HG03520 (cell line): ENCODE measurements at regions not wholly inside any gene's neighbourhood (a gene's known extent, or its start where the extent isn't known, plus 50 kb on each side); places are given as distances from the start of the nearest gene placed in this dataset.
"Not testable (repeated sequence)": the region's sequence is repeated elsewhere in the genome, so short reads cannot be mapped to it uniquely, and the experiment has no call there.

ENCODE experiments used
- ATAC-seq: cut with Tn5 transposase; IDR thresholded peaks from one replicate; pipeline ENCODE4 v1.9.1; 2021; ENCODE audit warnings: mild to moderate bottlenecking, moderate library complexity; ENCODE audit not compliant: unreplicated experiment

DNA sequence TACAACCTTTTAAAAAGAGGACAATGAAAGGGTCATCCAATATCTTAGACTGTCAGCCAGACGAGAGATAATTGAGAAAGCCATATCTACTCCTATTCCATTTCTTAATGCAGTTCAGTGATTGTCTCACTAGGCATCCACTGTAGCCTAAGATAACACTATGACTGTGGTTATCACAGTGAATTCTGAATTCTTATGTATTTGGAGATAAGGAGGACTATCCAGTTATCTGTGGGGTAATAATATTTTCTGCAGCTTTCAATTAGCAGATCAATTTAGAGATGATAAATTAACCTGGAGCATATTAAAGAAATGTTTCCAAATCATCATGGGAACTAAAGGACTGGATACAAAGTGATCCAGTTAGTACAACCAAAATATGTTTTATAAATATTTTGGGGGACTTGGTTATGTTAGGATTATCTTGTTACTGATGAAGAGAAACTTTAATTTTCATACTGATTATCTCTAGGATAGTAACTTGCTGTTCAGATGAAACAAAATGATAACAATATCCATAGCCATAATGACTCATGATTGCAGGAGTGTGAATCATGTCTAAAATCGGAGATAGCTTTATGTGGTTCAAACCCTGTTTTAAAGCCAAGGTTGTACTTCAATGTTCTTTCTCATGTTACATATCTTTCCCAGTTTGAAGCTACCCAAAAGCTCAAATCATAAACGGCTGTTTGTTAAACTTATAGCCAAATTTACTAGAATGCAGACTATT is 1152.0 kb downstream of the HACE1 start:
- no peak for ATAC-seq

DNA sequence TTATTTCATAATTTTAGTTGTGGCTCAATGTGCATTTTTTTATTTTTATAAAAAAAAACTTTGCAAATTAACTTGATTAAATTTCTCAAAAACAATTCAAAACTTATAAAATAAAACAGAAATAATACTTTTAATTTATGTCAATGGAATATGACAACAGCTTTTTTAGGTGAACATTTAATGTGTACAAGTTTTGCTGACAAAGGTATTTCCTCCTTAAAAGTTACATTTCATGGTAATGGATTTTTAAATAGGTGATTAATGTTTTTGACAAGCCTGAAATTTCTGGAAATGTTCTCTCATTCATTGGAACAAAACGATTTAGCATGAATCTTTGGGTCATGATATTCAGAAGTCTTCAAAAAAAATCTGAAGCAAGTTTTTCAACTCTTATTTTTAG is 1160.0 kb downstream of the HACE1 start:
- no peak for ATAC-seq

DNA sequence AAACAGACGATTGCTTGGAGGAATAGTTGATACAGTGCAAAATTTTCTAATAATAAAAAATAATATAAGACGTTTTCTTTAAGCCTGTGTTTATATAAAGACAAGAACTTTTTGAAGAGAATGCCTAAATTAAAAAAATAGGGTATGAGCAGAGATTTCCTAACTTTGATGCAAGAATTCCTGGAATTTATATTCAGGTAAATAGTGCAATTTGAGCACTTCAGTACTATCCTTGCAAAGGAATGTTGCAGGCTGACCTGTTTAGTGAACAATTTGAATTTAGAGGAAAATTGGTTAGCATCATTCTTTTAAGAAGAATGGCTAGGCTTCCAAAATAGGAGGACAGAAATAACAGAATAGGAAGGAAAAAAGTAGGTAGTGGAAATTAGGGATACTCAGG is 1172.3 kb downstream of the HACE1 start:
- no peak for ATAC-seq

DNA sequence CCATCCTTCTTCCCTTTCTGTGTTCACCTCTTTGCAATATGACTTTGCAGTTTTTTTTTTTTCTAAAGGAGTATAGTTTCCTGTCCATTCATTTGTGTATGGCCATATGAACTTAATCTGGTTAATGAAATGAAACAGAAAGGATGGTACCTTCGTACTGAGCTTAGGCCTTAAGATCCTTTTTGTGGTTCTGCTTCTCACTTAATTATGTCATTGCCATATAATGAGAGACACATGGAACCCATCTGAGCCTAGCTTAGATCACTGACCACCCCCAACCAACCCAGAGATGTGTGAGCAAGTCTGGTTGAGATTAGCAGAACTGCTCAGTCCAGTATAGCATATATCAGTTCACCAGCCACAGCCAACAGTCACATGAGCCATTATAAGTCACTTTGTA is 1179.6 kb downstream of the HACE1 start:
- no peak for ATAC-seq

DNA sequence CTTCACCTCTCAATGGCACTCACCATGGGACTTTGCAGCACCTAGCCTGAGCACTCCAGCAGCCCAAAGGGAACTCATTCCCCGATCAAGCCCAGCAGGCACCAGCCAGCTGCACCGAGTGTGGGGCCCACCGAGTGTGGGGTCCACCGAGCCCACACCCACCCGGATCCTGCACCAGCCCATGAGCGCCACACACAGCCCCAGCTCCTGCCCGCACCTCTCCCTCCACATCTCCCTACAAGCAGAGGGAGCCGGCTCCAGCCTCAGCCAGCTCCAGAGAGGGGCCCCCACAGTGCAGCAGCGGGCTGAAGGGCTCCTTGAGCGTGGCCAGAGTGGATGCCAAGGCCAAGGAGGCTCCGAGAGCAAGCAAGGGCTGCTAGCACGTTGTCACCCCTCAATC is 1182.4 kb downstream of the HACE1 start:
- no peak for ATAC-seq

DNA sequence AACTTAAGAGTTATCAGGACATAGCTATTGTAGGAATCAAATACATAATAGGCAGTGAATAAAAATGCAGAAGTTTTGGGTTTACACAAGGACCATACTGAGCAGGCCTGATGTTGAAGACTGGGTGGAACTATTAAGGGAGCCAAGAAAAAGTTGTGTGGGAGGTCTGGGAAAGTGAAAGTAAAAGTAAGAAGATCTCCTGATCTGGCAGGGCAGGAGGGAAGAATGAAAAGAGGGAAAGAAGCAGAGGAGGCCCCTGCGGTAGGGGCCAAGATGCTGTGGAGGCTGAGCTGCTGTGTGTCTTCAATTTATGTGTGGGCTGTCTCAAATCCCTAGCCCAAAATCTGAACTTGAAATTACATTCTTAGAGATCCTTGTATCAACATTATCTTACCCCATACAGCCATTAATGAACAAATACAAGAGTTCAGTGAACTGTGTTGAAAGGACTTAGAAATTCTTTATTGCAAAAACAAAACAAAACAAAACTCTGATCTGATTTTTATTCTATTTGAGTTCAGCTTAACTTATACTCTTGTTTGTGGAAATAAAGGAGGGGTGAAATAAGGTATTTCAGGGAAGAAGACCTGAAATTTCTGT is 1183.8 kb downstream of the HACE1 start:
- no peak for ATAC-seq

DNA sequence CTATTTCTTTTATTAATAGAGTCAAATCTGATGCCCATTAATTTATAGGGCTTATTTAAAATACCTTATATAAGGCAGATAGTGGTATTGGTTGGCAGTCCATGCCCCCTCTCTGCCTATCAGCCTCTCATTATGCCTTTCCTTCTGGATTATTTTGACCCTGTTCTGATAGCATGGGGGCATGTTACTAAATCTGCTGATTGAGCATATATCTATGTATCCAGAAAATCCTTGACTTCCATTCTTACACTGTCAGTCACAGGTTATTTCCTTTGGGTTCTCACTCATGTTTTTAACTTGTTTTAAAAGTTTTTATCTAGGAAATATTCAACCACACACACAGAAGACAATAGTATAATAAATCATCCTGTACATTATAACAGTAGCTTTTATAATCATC is 1184.9 kb downstream of the HACE1 start:
- ATAC-seq = no peak

DNA sequence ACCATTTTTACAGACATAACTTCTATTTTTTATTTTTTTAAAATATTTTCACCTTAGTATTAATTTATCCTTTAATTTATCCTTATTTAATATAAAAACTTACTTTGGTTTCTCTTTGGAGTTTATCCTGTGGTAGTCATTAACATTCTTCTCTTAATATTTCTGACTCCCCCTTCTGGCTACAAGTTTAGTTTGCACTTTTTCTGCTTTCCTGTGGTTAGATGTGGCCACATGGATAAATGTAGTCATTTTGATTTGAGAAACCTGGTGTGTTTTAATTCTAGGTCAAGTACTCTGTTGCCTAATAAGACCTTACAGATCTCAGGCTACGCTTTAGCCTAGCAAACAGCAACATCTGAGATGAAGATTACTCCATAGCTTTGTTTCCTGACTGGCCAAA is 1187.5 kb downstream of the HACE1 start:
- ATAC-seq = no peak

DNA sequence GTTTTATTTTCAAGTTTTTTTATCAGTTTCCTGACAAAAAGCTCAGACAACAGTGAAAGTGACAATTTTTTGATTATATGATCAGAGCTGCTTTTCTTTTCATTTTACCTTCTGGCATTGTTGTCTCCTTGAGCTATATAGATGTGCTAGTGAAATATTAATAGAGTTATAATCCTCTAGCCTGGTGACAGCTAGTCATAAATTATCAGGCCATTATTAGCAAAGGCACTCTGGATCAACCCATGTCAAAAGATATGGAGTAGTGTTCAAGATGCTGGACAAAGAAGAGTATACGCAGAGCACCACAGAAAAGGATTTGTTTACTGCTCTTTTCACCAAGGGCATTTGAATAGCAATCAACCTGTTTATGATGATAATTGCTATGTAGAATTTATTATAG is 1230.1 kb downstream of the HACE1 start:
- ATAC-seq = no peak

DNA sequence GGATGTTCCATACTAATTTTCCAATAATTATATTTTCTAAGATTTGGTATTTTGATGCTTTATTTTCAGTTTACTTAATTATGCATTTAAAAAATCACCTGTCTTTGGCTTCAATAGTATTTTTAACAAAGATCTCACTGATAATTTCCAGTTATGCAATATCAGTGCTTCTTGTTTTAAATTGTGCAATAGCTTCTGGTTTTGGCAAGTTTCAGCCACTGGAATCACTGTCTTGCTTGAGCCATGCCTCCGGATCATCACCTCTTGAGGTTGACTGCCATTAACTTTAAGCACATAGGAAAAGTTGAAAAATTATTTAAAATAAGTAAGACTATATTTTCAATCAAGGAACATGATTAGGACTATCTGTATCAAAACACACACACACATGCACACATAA is 1242.1 kb downstream of the HACE1 start:
- ATAC-seq = no peak

DNA sequence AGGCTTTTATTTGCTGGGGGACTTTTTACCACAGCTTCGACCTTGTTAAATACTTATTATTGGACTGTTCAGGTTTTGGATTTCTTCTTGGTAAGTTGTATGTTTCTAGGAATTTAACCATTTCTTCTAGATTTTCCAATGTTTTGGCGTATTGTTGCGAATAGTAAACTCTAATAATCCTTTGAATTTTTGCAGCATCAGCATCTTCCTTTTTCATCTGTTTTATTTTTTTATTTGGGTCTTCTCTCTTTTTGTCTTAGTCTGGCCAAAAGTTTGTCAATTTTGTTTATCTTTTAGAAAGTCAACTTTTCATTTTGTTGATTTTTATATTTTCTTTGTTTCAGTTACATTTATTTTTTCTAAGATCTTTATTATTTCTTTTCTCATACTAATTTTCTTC is 1272.0 kb downstream of the HACE1 start:
- no peak for ATAC-seq

DNA sequence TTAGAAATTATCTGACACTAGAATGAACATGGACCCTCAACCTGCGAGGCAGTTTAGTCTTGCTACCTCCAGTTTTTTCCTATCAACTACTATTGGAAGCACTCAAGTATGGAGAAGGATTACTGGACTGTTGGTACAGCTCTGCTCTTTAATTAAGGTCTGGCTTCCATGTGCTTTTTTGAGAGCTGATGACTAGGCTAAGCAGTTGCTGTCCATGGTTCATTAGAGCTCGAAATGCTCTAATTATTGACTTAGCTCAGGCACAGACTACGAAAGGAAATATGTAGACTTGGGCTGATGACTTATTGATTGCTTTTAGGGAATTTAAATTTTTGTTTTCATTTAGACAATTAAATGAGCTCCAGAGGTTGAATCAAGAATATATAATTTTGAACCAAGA is 1281.6 kb downstream of the HACE1 start:
- no peak for ATAC-seq

DNA sequence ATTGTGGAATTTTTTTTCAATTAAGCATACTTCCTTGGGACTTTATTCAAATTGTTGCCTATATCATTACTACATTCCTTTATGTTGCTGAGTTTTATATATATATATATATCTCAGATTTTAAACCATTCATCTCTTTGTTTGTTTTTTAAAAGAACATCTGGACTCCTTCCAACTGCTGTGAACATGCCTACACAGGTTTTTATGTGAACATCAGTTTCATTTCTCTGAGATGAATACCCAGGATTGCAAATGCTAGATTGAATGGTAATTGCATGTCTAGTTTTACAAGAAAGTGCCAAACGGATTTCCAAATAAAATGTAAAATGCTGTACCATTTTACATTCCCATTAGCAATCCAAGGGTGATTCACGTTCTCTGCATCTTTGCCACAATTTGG is 1289.3 kb downstream of the HACE1 start:
- no peak for ATAC-seq

DNA sequence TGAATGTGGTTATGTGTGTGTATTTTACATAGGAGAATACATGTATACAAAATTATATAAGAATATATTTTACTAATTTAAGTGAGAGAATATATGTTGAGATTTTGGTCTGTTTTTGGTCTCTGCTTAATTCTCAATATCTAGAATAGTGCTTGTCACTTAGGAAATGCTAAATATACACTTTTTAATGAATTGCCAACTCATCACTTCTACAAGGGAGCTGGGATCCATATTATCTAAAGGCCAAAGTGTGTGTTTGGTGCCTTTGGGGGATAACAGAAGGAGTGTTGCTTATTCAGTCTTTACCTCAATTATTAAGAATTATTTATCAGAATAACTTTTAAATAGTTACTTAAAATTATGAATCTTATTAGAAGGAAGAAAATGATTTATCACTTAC is 1304.8 kb downstream of the HACE1 start:
- ATAC-seq = no peak

DNA sequence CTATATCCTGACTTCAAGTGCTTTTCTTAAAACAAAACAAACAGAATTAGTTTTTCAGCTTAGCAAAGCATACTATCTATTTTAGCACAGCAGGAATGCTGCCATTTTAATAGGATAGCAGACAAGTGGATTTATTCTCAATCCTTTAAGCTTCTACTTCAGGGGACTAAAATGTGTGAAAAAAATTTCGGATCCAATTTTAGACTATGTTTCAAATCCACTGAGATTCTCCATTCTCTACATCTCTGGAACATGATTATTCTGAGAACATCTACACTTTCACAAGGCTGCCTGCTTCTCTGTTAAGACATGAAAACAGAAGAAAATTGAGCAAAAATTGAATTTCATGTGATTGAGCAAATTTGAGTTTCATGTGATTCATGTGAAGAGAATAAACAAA is 1321.3 kb downstream of the HACE1 start:
- ATAC-seq = no peak

DNA sequence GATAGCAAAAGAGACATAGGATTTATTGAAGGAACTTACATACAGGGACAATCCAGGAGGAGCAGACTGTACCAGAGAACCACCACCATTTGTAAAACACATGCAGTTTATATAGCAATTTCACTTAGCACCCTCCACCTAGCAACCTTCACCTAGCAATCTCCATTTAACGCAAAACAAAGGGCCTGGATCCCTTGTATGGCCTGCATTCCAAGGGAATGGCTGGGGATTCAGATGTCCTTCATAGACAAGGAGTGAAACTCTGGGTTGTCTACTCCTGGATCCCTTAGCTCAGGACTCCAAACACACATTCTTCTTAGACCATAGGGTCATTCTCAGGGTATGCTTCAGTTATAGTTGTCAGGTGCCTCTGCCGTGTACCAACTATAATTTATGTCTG is 1324.9 kb downstream of the HACE1 start:
- no peak for ATAC-seq

DNA sequence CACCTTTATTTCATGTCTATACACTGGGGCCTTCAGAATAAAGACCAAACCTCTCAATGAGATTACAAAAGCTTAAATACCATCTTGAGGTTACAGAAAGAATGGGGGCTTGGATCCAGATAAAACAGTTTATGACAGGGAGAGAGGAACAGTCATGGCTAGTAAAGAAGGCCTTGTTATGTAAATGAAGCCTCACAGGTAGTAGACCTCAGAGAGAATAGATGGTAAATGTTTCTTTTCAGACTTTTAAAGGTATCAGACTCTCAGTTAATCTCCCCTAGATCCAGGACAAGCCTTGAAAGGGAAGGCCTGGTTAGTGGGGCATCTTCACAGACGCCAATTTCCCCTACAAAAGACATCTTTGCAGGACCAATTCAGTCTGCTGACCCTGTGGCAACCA is 1325.6 kb downstream of the HACE1 start:
- ATAC-seq = no peak

DNA sequence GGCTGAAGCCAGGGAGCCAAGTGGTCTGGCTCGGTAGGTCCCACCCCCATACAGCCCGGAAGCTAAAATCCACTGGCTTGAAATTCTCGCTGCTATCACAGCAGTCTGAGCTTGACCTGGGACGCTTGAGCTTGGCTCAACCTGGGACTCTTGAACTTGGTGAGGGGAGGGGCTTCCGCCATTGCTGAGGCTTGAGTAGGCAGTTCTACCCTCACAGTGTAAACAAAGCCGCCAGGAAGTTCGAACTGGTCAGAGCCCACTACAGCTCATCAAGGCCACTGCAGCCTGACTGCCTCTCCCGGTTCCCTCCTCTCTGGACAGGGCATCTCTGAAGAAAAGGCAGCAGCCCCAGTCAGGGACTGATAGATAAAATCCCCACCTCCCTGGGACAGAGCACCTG is 1337.7 kb downstream of the HACE1 start:
- no peak for ATAC-seq

DNA sequence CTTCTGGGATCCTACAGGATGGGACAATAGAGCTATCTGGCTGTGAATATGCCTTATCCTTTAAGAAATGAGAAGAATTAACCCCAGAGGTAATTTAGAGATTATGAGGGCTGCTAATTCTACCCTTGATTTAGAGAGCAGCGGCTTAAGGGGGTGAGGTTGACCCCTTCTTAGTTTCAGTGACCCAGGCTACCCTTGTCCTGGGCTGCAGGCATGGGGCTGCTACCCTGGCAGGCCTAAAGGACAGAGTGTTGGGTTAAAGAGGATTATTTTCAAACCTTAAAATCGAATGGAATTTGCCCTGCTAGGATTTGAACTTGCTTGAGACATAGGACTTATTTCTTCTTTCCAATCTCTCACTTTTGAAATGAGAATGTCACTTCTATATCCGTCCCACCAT is 1343.4 kb downstream of the HACE1 start:
- no peak for ATAC-seq

DNA sequence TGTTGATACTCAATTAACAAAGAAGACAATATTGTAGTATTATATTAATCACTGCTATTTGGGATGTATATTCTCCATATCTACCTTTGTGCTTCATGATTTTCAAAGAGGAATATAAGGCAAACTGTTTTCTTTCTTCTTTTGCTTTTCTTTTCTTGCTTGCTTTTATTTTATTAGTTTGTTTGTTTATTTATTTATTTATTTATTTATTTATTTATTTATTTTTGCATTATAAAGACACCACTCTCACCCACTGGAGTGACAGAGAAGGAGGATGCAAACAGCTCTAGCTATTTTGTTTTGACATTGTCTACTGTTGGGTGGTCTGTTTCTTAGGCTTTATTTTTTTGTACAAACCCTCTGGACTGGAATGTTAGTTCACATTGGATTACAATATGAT is 1352.7 kb downstream of the HACE1 start:
- no peak for ATAC-seq

DNA sequence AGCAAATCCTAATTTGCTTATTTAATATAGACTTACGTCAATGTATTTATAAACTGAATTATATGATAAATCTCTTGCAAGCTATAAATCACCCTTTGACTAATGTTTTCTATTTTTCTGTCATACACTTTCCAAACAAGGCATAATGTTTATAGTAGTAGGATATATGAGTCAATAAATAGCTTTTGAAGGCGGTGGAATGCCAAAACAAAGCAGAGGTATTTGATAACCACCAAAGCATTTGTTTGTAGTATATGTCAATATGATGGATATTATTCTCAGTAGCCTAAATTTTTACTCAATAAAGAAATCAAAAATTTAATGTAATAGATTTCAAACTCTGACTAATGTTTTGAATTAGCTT is 1354.6 kb downstream of the HACE1 start:
- no peak for ATAC-seq

DNA sequence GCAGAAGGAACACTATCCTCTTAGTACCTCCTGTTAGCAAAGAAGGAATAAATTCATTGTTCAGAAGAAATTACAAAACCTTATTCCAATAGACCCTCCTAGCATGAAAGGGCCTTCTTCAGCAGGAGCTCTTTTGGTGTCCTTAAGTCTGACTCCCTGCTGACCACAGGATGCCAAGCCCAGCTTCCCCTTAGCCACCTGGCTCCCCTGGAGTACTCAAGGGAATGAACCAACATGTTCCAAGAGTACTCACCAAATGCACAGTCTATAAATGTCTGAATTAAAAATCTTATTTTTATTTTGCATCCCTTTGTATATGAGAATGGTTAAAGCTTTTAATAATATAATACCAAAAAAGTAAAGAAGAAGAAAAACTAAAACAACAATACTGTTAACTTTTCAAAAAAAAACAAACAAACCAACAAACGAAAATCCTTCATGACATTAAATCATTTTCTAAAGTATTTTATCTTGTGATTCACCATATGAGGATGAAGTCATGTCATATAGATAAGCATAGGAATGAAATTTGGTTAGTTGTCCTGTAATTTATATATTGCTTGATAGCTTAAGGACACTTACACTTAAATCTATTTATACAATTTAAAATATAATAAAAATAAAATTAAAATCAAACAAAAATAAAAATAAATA is 1355.1 kb downstream of the HACE1 start:
- ATAC-seq = no peak

DNA sequence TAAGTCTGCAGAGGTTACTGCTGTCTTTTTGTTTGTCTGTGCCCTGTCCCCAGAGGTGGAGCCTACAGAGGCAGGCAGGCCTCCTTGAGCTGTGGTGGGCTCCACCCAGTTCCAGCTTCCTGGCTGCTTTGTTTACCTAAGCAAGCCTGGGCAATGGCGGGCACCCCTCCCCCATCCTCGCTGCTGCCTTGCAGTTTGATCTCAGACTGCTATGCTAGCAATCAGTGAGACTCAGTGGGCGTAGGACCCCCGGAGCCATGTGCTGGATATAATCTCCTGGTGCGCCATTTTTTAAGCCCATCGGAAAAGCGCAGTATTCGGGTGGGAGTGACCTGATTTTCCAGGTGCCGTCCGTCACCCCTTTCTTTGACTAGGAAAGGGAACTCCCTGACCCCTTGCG is 1363.1 kb downstream of the HACE1 start:
- ATAC-seq = not testable (repeated sequence)
